GM21526 (cell line): ENCODE measurements at regions not wholly inside any gene's neighbourhood (a gene's known extent, or its start where the extent isn't known, plus 50 kb on each side); places are given as distances from the start of the nearest gene placed in this dataset.
"Not testable (repeated sequence)": the region's sequence is repeated elsewhere in the genome, so short reads cannot be mapped to it uniquely, and the experiment has no call there.

Source experiments
- ATAC-seq: cut with Tn5 transposase; IDR thresholded peaks from one replicate; pipeline ENCODE4 v1.9.1; 2021; ENCODE audit warnings: moderate library complexity; ENCODE audit not compliant: unreplicated experiment, low FRiP score

DNA sequence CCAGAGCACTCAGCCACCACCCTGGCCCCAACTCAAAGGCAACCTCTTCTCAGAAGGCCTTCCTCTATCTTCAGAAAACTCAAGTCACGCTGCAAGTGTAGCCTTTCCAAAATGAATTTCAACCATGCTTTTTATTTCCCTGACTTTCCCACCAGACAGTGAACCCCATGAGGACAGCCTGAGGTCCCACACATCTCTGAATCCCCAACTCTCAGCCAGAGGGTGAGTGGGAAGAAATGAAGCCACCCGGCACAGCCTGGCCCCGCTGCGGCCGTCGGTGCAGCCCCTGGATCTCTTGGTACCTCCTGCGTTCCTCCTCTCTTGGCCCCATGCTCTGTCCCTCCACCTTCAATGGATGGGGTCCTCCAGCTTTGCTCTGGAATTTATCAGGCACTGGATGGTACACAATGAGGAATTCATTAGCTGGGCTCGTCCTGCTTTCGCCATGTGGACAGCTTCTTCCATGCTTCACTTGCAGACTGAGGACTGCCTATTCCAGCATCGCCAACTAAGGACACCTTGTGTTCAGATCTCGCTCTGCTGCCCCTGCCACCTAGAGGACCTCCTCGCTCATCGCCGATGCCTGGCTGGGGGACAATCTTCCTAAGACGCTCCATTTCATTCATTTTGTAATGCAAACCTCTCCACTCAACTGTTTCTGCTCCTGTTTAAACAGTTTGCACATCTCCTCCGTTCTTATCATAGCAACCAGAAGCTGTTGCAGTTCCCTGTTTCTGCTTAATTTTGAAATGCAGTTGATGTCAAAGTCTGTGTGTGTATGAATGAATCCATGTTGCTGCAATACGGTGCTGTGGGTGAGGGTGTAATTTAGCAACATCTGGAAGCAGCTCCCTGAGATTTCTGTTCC is 672.1 kb downstream of the TBC1D22A start:
- no peak for ATAC-seq

DNA sequence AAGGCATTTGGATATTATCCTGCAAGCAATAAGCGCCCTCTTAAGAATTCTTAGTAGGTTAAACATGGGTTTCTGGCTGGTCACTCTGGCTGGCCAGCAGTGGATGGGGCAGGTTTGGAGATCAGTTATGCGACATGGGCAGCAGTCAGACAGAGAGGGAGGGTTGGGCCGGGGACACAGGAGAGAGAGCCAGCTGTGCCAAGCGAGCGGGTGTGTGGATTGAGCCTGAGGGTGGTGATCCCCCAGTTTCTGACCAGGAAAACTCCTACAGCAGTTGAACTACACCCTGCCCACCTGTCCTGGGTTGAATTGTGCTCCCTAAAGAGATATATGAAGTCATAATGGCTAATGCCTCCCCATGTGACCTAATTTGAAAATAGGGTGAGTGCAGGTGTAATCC is 671.2 kb downstream of the TBC1D22A start:
- no peak for ATAC-seq

DNA sequence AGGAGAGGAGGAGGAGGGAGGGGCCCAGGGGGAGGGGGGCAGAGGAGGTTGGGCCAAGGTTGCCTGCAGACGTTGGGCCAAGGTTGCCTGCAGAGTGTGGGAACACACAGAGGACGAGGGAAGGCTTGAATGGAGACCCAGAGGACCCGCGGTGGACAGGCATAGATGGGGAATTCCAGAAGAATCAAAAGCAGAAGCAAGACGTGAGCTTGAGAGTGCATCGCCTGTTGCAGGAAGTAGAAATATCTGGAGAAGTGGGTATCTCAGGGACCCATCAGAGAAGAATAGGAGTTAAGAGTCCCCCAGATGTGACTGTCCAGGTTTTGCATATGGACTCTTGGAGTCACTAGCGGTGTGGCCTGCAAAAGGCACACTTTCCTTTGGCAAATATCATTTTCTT is 670.2 kb downstream of the TBC1D22A start:
- ATAC-seq = no peak

DNA sequence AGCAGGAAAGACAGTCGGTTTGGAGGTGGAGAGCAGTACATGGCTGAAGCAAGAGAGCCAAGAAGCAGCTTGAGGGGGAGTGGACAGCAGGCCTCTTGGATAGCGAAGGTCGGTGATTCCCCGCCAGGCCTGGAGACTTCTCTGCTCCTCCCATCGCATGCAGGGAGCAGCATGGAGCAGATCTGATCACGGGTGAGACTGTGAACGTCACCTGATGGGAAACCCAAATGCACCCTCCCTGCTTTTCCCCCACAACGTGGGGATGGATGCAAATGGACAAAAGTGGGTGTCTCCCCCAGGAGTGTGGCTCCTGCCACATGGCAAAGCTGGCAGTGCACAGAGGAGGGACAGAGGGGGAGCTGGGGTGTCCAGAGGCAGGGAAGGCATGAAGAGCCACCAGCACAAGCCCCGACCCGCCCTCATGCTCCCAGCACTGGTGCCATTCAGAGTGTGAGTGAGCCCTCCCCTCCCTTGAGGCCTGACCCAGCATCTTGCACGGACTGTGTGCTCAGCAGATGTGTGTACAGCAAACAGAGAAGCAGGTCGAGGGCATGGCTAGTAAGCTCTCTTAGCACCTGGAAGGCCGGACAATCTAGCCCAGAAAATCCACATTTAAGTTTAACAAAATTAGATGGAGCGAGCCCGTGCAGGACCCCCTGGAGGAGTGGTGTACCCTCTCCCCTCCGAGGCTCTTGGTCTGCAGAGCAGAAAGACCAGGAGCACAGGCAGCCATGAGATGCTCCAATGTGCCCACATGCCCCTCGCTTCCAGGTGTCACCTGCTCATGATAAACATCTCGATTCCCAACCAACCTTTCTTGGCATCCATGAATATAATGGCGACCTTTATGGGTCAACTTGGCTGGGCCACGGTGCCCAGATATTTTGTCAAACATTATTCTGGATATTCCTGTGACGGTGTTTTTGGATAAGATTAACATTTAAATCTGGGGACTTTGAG is 661.7 kb downstream of the TBC1D22A start:
- ATAC-seq = no peak

DNA sequence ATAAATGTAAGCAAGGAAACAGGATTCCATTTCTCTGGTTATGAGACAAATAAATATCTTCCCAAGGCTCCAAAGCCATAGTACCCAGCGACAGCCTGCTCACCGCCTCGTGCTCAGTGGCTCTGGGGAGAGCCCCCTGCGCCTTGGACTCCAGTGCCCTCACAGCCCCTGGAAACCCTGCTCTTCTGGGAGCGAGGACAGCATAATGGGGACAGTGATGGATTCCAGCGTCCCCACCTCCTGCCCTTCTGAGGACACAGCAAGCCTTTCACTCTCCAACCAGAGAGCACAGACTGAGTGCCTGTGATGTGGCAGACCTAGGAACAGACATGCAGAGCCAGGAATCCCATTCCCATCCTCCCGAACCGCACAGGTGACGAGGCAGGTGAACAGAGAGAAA is 660.8 kb downstream of the TBC1D22A start:
- no peak for ATAC-seq

DNA sequence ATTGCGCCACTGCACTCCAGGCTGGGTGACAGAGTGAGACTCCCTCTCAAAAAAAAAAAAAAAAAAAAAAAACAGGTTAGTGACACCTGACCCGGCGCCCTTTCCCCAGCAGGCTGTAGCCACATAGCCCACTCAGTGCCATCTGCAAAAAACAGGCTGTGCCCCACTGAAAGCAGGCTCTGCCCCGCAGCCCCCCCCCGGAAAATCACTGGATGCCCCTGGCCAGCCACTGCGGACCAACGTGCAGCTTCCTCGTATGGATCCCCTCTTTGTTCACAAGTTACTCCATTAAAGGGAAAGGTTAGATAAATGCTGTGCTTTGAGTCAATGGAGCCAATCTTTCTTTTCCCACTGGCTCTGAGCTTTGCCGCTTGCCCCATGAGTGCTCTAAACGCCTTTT is 660.3 kb downstream of the TBC1D22A start:
- ATAC-seq = no peak

DNA sequence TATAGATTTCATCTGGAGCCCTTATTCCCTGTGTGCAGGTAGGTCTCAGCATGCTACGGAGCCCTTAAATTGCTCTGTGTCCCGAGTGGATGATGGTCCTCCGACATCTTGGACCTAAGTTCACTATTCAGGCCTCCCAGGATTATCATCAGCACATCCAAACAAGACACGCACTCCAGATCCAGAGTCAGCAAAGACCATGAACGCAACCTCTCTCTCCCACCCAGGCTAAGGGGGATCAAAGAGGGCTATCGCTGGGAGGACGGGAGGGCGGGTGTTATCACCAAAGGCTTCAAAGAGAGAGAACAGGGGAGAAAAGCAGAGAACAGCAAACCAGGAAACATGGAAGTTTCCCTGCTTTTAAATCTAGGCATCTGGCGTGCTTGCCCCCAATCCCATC is 659.4 kb downstream of the TBC1D22A start:
- ATAC-seq = no peak

DNA sequence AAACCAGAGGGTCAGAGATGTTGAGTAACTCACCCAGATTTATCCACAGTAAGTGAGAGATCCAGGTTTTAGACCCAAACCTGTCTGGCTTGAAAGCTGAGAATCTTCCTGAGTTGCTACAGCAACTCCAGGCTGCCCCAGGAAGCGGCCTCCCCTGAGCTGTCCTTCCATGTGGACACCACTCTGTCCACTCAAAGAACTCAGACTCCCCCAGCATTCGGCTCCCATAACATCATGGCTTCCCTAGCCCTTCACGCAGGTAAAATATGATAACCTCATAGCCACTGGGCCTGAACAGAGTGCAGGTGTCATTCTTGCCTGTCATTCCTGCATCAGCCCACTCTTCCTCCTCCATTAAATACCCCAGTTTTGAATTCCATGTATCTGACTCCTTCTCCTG is 657.8 kb downstream of the TBC1D22A start:
- ATAC-seq = no peak

DNA sequence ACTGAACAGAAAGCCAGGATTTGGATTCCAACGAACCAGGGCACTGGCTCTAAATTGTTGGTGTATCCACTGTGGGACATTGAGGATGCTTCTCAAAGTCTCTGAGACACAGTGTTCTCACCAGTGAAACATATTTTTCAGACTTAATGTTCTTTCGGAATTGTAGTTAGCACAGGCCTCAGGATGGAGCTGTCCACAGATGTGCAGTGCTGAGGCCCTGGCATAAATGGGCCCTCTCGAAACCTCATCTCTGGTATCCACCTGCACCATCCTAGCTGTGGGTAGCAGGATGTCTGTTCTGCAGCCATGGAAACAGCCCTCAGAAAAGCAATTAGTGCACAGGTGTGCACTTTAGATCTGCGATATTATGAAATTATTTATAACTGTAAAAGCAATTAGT is 656.8 kb downstream of the TBC1D22A start:
- ATAC-seq = no peak

DNA sequence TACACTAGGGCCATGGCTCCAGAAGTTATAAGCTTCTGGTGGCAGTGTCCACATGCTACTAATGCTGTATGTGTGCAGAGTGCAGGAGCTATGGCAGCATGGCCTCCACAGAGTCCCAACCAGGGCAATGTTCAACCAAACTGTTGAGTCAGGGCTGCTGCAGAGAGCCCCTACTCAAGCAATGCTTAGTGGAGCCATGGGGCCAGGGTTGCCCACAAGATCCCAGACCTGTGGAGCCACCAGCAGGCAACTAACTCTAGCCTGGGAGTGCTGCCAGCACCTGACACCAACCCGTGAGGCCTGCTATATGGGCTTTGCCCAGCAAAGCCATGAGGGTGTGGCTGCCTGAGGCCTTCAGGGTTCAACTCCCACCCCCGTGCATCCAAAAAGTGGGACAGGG is 655.2 kb downstream of the TBC1D22A start:
- ATAC-seq = no peak

DNA sequence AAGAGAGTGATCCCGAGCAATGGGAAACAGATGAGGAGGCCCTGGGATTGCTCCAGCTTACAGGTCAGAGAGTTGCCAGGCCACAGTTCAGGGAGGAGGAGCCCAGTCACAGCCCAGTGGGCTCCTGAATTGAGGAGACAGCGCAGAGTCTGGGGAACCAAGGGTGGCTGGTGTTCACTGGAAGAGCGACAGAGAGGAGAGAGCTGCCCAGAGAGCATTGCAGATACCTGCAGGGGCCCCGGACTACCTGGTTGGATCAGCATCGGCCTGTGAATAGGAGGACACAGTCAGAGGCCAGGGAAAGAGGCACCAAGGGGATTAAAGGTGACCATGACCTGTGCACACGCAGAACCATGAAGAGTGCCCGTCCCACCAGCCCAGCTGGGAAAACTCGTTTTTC is 648.6 kb downstream of the TBC1D22A start:
- no peak for ATAC-seq

DNA sequence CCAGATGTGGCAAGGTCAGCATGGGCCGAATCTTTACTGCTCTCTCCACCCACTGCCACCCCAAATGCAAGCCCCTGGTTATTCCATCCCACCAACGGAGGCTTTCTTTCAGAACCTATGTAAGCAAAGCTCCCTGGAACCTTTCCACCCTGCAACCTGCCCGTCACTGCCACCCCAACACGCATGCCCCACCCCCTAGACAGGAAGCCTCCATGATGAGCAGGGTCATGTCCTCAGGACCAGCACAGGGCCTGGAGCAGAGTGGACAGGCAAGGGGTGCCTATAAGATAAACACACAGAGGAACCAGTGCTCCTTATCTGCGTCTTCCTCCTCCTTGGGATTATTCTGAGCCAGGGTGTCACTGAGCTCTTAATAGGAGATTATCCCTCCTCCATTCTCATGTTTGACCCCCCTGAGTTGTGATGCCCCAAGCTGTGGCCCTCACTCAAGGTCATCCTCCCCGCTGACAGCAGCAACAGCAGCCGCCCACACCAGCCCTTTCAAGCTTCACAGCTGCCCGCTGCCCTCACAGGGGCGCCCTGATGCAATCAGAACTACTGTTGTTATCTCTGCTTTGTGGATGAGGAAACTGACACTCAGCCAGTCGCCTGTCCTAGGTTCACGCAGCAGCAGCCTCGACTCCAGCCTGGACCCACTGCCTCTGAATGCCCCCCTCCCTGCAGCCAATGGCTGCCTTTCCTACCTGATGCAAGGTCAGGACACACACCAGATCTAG is 647.3 kb downstream of the TBC1D22A start:
- no peak for ATAC-seq

DNA sequence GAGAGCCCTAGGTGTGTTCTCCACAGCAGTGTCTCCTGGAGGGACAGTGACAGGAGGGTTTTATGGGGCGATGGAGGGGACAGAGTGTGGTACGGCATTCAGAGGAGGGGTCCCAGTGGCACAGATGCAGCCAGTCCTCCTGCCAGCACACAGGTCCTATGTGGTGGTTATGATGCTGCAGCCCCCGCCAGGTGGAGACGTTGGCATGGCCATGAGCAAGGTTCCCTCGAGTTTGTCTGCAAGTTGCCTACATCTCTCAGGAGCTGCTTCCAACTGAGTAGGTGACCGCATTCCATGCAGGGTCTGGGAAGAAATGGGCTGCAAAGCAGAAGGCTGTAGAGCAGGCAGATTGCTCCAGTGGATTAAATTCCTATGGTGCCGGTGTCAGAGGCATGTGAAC is 646.0 kb downstream of the TBC1D22A start:
- ATAC-seq = no peak

DNA sequence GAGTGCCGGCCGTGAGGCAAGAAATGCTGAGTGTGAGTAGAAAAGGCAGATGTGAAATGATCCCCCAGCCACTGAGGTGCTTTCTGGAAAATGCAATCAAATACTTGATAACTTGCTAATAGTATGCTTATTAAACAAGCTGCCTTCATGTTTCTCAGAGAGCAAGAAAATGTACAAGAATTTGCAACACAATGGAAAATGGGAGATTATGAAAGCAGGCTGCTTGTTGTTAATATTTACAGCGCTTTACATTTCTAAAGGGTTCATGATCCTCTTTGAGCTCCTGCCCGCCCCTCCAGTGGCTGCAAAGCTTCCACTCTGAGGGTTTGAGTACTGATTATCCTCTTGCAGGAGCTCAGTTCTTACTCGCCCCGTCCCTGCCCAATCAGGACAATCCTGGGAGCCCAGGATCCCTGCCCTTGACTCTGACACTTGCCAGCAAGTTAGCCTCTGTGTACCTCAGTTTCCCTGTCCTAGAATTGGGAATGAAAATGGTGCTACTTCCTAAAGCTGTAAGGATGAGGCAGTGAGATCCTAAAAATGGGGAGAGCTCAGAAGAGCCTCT is 645.1 kb downstream of the TBC1D22A start:
- ATAC-seq = no peak

DNA sequence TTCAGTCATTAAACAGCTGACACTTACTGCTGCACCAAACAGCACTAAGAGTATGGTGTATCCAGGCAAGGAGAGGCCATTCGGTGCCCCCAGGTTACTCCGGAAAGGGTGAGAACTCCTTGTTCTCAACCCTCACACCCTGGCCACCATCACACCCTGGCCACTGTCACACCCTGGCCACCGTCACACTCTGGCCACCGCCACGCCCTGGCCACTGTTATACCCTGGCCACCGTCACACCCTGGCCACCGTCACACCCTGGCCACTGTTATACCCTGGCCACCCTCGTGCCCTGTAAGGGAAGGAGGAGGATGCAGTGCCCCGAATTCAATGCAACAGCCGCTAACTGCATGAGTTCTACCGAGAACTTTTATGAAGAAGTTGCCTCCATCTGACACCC is 644.4 kb downstream of the TBC1D22A start:
- no peak for ATAC-seq

DNA sequence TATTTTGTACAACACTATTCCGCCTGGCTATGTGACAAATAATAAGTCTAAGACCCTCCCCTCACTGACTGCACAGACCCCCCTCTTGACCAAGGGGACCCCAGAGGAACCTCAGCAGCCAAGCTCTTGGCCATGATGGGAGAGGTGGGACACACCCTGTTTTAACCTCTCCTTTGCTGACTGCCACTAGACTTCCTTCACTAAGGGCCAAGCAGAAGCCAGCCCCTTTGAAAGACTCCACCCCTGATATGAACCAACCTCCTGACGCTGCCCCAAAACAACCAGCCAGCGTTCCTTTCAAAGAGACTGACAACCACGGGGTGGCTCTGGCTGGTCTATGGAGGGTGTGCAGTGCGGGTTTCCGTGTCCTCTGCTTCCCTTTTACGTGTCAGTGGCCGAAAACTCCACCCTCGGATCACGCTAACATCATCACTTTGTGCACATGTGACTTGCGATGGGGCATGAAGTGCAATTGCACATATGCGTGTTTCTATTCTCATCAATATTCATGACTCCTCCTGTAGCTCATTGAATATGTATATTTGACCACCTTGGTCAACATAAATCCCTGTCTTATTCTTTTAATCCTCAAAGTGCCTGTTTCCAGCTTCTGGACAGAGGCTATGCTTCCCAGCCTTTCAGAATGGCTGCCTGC is 643.9 kb downstream of the TBC1D22A start:
- no peak for ATAC-seq

DNA sequence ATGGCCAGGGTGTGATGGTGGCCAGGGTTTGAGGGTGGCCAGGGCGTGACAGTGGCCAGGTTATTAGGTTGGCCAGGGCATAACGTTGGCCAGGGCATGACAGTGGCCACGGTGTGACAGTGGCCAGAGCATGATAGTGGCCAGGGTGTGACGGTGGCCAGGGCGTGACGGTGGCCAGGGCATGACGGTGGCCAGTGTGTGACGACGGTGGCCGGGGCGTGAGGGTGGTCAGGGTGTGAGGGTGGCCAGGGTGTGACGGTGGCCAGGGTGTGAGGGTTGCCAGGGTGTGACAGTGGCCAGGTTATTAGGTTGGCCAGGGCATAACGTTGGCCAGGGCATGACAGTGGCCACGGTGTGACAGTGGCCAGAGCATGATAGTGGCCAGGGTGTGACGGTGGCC is 642.8 kb downstream of the TBC1D22A start:
- ATAC-seq = not testable (repeated sequence)

DNA sequence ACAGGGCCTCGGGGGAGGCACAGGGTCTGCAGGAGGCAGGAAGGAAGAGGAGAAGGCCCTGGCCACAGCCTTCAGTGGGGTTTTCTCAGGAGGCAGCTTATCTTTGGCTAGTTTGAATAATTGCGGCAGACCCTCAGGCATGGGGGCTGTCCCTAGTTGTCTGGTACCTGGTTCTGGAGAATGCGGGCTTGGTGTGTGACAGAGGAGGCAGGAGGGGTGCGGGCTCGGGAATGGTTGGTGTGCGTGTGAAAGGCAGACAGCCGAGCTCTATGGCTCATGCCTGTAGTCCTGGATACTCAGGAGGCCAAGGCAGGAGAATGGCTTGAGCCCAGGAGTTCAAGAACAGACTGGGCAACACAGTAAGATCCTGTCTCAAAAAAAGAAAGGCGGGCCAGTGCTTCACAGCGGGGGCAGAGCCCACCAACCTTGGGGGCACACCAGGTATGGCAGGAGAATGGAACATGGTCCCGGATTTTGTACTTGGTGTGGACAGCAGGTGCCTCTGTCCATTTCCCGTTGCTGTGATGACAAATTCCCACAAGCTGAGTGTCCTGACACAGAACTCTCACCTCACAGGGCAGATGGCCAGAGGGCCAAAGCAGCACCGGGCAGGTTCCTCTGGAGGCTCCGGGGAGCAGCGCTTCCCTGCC is 640.6 kb downstream of the TBC1D22A start:
- no peak for ATAC-seq

DNA sequence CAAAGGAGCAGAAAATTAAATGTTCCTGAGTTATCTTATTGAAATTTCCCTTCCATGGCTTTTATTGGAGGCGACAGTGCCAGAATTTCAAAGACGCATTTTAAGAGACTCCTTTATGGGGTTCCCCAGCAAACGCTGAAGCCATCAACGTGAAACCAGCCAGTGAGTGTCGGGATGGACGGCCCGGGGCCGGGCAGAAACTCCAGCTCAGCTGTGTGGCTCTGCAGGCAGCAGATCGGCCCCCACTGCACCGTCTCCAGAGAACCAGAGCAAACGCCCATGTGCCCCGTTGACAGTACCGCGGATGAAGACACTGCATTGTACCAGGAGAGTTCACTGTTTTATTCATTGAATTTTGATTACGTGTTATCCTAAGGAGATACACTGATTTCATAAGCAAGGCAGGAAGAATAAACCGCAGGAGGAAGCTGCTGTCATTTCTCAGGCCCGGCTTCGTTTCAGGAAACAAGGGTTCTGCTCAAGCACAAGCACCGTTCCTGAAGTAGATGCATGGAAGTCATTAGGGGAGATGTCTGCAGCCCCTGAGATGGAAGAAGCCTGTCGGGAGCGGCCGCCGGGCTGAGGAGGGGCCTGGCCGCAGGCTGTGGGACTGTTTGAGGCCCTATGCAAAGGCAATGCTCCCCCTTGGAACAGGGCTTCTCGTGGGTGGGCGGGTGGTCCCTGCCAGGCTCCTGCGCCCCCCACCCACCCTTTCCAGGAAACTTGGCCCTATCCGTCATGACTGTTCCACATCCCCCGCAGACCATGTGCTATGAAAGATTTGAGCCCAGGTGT is 639.7 kb downstream of the TBC1D22A start:
- ATAC-seq = no peak
